ENCODE measurements at regions not wholly inside any gene's neighbourhood (a gene's known extent, or its start where the extent isn't known, plus 50 kb on each side); places are given as distances from the start of the nearest gene placed in this dataset.

- DNase-seq, result no peak
Observed at GRCh38 chr2:82591718-82592117, 1867.4 kb downstream of the SUCLG1 start.

GRCh38 chr2:82576656-82577055 lies 1882.4 kb downstream of the SUCLG1 start:
- DNase-seq, result no peak

- DNase-seq, result no peak
Observed at GRCh38 chr2:82539280-82539621, 1919.8 kb downstream of the SUCLG1 start.

- no peak for DNase-seq
Observed at GRCh38 chr2:82538590-82539279, 1920.3 kb downstream of the SUCLG1 start.

GRCh38 chr2:82528288-82528687 lies 1930.8 kb downstream of the SUCLG1 start:
- DNase-seq, result no peak

DNA sequence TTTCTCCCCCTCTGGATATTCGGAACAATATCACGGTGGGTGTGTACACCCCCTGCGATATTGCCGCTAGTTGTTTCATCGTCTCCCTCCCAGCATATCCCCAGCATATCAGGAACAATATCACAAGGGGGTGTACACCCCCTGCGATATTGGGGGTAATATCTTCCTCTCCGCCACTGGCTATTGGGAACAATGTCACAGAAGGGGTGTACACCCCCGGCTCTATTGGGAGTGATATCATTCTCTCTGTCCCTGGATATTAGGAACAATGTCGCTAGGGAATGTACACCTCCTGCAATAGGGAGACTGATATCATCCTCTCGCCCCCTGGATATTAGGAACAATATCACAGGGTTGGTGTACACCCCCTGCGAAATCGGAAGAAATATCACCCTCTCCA lies 1932.0 kb downstream of the SUCLG1 start:
- no peak for DNase-seq

DNA sequence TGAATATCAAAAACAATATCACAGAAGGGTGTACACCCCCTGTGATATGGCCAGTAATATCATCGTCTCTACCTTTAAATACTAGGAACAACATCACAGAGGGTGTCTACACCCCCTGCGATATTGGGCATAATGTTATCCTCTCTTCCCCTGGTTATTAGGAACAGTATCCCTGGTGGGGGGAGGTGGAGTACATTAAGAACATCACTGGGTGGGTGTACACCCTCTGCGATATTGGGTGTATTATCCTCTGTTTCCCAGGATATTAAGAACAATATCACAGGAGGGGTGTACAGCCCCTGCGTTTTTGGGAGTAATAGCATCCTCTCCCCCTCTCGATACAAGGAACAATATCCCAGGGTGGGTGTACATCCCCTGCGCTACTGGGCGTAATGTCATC lies 1932.8 kb downstream of the SUCLG1 start:
- DNase-seq, result no peak

DNA sequence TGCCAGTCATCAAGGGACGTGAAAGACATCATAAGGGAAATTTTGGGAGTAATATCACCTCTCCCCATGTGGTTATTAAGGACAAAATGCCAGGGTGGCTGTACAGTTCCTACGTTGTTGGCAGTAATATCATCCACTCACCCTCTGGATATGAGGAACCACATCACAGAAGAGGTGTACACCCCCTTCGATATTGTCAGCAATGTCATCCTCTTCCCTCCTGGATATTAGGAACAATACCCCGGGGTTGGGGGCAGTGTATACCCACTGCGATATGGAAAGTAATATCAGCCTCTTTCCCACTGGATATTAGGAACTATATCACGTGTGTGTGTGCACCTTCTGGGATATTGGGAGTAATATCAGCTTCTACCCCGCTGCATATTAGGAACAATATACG lies 1933.3 kb downstream of the SUCLG1 start:
- no peak for DNase-seq

DNA sequence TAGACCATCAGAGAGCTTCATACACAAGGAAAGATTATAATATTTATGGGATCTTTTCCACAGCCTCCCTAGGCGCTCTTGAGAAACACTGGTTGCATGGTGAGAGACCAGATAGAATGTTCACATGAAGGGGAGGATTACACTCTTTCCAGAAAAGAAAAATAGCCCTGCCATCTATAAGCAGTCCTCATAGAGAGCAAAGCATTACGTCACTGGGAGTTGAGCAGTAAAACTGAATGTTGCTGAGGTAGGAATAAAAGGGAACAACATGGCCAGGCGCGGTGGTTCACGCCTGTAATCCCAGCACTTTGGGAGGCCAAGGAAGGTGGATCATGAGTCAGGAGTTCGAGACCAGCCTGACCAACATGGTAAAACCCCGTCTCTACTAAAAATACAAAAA lies 1934.3 kb downstream of the SUCLG1 start:
- no peak for DNase-seq

GRCh38 chr2:82511894-82512293 lies 1947.2 kb downstream of the SUCLG1 start:
- no peak for DNase-seq

DNA sequence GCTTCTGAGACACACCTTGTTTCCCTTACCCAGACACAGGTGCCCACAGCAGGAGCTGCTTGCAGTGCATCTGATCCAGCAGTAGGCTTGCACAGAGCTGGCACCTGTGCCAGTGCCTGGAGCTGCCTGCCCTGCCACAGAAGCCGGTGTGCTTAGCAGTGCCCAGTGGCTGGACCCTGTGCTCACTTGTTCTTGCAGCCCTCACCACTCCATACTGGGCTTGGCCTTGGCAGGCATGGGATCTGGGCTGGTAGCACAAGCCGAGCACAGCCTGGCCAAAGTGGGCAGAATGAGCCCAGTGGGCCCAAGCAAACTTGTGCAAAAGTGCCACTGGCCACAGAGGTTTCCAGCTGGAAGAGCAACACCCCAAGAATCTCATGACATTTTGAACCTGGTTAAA lies 1950.4 kb downstream of the SUCLG1 start:
- DNase-seq, result no peak

- DNase-seq, result no peak
Observed at GRCh38 chr2:82507657-82508056, 1951.4 kb downstream of the SUCLG1 start.

- DNase-seq, result no peak
Observed at GRCh38 chr2:82501217-82501616, 1957.9 kb downstream of the SUCLG1 start.

- no peak for DNase-seq
Observed at GRCh38 chr2:82498777-82499443, 1960.2 kb downstream of the SUCLG1 start.

DNA sequence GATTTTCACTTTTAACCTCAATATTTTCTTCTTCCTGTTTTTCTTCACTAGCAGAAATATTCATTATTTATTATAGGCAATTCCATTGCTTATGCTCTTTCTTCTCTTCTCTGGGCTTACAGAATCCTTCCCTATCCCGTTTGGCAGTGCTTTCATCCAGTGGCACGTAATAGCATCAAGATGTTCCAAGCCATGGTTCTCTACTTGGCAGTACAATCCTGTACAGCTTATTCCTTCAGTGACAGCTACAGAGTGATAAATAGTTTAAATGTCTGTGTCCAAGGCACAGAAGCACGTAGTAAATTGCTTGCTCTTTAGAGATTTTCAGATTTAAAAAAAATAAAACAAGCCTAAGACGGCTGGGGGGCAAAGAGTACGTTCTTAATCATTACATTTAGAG lies 1964.3 kb downstream of the SUCLG1 start:
- DNase-seq, result no peak

GRCh38 chr2:82491591-82491990 lies 1967.5 kb downstream of the SUCLG1 start:
- no peak for DNase-seq

- no peak for DNase-seq
Observed at GRCh38 chr2:82487354-82487753, 1971.7 kb downstream of the SUCLG1 start.

DNA sequence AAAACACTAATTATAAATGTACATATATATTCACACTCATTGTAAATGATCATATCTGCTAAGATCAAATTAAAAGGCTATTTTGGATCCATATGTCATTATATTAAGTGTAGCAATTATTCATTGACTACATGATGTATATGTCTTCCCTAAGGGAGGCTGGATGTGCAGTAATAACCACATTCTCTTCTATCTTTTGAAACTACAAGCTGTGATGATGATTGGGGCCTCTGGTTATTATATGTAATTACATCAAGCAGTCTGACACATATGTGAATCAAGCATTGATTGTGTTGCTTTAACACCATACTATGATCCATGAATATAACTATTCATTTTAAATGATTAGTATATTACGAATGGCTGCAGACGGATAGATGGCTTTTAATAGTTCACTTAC lies 1973.4 kb downstream of the SUCLG1 start:
- no peak for DNase-seq

GRCh38 chr2:82481207-82481606 lies 1977.9 kb downstream of the SUCLG1 start:
- DNase-seq, result no peak

GRCh38 chr2:82478641-82479040 lies 1980.4 kb downstream of the SUCLG1 start:
- no peak for DNase-seq

GRCh38 chr2:82476094-82476493 lies 1983.0 kb downstream of the SUCLG1 start:
- DNase-seq, result no peak

- DNase-seq, result no peak
Observed at GRCh38 chr2:82428251-82428650, 2030.8 kb downstream of the SUCLG1 start.

GRCh38 chr2:82412021-82412420 lies 2047.1 kb downstream of the SUCLG1 start:
- DNase-seq, result no peak

- no peak for DNase-seq
Observed at GRCh38 chr2:82411071-82411470, 2048.0 kb downstream of the SUCLG1 start.

DNA sequence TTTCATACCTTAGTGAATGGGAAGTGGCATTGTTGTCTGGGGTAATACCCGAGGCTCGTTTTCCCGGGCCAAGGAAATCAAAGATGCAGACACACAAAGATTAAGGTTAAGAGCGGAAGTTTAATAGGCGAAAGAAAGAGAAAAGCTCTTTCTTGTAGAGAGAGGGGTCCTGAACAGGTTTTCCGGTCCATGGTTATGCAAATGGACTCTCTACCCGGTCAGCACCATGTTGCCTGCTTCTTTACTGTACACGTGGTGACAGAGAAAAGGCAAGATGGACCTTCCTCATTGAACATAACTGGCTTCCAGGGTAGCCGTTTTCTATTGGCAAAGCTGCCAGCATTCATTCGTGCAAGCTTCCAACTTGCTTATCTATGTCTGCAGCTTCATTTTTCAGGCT lies 2063.5 kb downstream of the SUCLG1 start:
- DNase-seq, result no peak

Data from stimulated activated CD4-positive, alpha-beta T cell treated with anti-CD3 and anti-CD28 coated beads, Interleukin-2, amount 100 ng/mL, for 48 hours (primary cell).